GM12878 (cell line): ENCODE measurements at regions not wholly inside any gene's neighbourhood (a gene's known extent, or its start where the extent isn't known, plus 50 kb on each side); places are given as distances from the start of the nearest gene placed in this dataset.

ENCODE experiments used
- ATAC-seq: fragments of 200-7000 bp; cut with Tn5 transposase; 3 replicates; pipeline ENCODE4 v1.9.1; 2020; ENCODE audit warnings: mild to moderate bottlenecking, moderate library complexity
- BruUV-seq: library from RNA; stranded (reverse); fragments of 400-500 nt; replicated peaks from 2 replicates; lab custom pipeline; 2021; lab: Mats Ljungman, UMichigan
- CTCF ChIA-PET: fragments of 300-600 bp; sonication (Branson Sonifier 250); formaldehyde crosslinking; extraction: SDS; loops from one replicate; lab custom pipeline; 2021; ENCODE audit warnings: inconsistent platforms; lab: Yijun Ruan, JAX
- POLR2A ChIA-PET: fragments of 350-600 bp; formaldehyde crosslinking; extraction: SDS; loops from one replicate; lab custom pipeline; 2021; ENCODE audit warnings: inconsistent platforms; lab: Charles Lee
- RAD21 ChIA-PET: fragments of 300-600 bp; sonication (Branson Sonifier 250); formaldehyde crosslinking; loops from one replicate; lab custom pipeline; 2023; ENCODE audit warnings: antibody characterized with exemption; ENCODE audit not compliant: unreplicated experiment; lab: Charles Lee
- SMC1A ChIA-PET: fragments of 300-600 bp; sonication (Branson Sonifier 250); formaldehyde crosslinking; loops from one replicate; lab custom pipeline; 2023; ENCODE audit not compliant: unreplicated experiment, uncharacterized antibody; lab: Charles Lee
- DNase-seq: peaks from one replicate; pipeline ENCODE4 v3.0.0-alpha.2; 2011; ENCODE audit warnings: low read depth, low spot score
- FAIRE-seq: peaks from 3 replicates; lab custom pipeline; 2011; peaks lifted over from hg19 to GRCh38; lab: Jason Lieb, UNC
- H2AFZ ChIP-seq: 2 replicates; pipeline ENCODE4 v1.6.0; 2011; ENCODE audit warnings: low read depth, low read length, control low read depth; ENCODE audit not compliant: control insufficient read depth
- H3K27ac ChIP-seq: 2 replicates; pipeline ENCODE4 v1.5.1; 2011; ENCODE audit warnings: control low read depth; ENCODE audit not compliant: control insufficient read depth, insufficient read depth
- H3K27me3 ChIP-seq, 2 experiments: replicated peaks in 1 of 2; 2 replicates each; pipeline versions ENCODE4 v1.6.0 to v1.6.1; 2011; ENCODE audit warnings: low read length in 1 of 2; ENCODE audit not compliant: control insufficient read depth in 2 of 2, insufficient read depth in 2 of 2
- H3K36me3 ChIP-seq, 2 experiments: 2 replicates each; pipeline ENCODE4 v1.5.1; 2011; ENCODE audit warnings: low read length in 1 of 2; ENCODE audit not compliant: control insufficient read depth in 2 of 2, insufficient read depth in 2 of 2
- H3K4me1 ChIP-seq: 2 replicates; pipeline ENCODE4 v1.6.1; 2011; ENCODE audit warnings: mild to moderate bottlenecking, low read length, moderate library complexity, mixed read lengths; ENCODE audit not compliant: control insufficient read depth, insufficient read depth
- H3K4me2 ChIP-seq: 2 replicates; pipeline ENCODE4 v1.6.0; 2011; ENCODE audit warnings: control low read depth; ENCODE audit not compliant: control insufficient read depth, insufficient read depth
- H3K4me3 ChIP-seq: fragments of 200-600 bp; sonication (generic); 2 replicates; pipeline ENCODE4 v1.5.1; 2016
- H3K79me2 ChIP-seq: 2 replicates; pipeline ENCODE4 v1.6.0; 2011; ENCODE audit warnings: low read length; ENCODE audit not compliant: control insufficient read depth, insufficient read depth
- H3K9ac ChIP-seq: 2 replicates; pipeline ENCODE4 v1.8.0; 2011; ENCODE audit warnings: low read length, control low read depth, mixed read lengths; ENCODE audit not compliant: control insufficient read depth, insufficient read depth
- H3K9me3 ChIP-seq: replicated peaks from 3 replicates; pipeline ENCODE4 v1.5.1; 2011; ENCODE audit warnings: mild to moderate bottlenecking, low read length; ENCODE audit not compliant: control insufficient read depth, insufficient read depth
- H4K20me1 ChIP-seq: 2 replicates; pipeline ENCODE4 v1.6.0; 2011; ENCODE audit not compliant: control insufficient read depth, insufficient read depth
- BCLAF1 ChIP-seq: fragments of 450-650 bp; IDR thresholded peaks from 2 replicates; pipeline ENCODE4 v1.6.1; 2017; ENCODE audit warnings: antibody characterized with exemption, mild to moderate bottlenecking, moderate library complexity
- CHD1 ChIP-seq: IDR thresholded peaks from 2 replicates; pipeline ENCODE4 v1.6.1; 2012; ENCODE audit warnings: low read depth, low read length, improper control_type of control experiment
- E2F8 ChIP-seq: fragments of 450-650 bp; IDR thresholded peaks from 2 replicates; pipeline ENCODE4 v1.6.1; 2018; ENCODE audit warnings: mild to moderate bottlenecking, low read depth, moderate library complexity; ENCODE audit not compliant: partially characterized antibody
- ETV6 ChIP-seq, 2 experiments: fragments of 450-650 bp in 1 of 2; IDR thresholded peaks in 1 of 2; conservative IDR thresholded peaks in 1 of 2; 2 replicates each; pipeline ENCODE4 v1.6.1; 2014; ENCODE audit warnings: antibody characterized with exemption in 1 of 2, borderline replicate concordance in 1 of 2, low read depth in 1 of 2, mild to moderate bottlenecking in 1 of 2, moderate library complexity in 1 of 2
- LARP7 ChIP-seq: fragments of 450-650 bp; IDR thresholded peaks from 2 replicates; pipeline ENCODE4 v1.6.1; 2017; ENCODE audit warnings: mild to moderate bottlenecking
- MYC ChIP-seq: IDR thresholded peaks from 2 replicates; pipeline ENCODE4 v1.6.1; 2011; ENCODE audit warnings: mild to moderate bottlenecking, low read length, moderate library complexity, inconsistent platforms; ENCODE audit not compliant: insufficient read depth, insufficient replicate concordance, insufficient read length, severe bottlenecking
- PML ChIP-seq: IDR thresholded peaks from 2 replicates; pipeline ENCODE4 v1.6.1; 2012; ENCODE audit warnings: low read length, inconsistent platforms
- SREBF2 ChIP-seq: IDR thresholded peaks from 2 replicates; pipeline ENCODE4 v1.6.1; 2012; ENCODE audit warnings: mild to moderate bottlenecking, low read length
- ZBTB4 ChIP-seq: fragments of 450-650 bp; formaldehyde crosslinking; IDR thresholded peaks from 2 replicates; pipeline ENCODE4 v1.4.0; 2022; ENCODE audit warnings: mild to moderate bottlenecking, moderate library complexity
- ZNF384 ChIP-seq: IDR thresholded peaks from 2 replicates; pipeline ENCODE4 v1.6.1; 2012; ENCODE audit warnings: low read depth, mild to moderate bottlenecking, low read length, improper control_type of control experiment, borderline replicate concordance
- ZSCAN29 ChIP-seq: fragments of 450-650 bp; IDR thresholded peaks from 2 replicates; pipeline ENCODE4 v1.6.1; 2017; ENCODE audit warnings: mild to moderate bottlenecking, moderate library complexity
- WGBS: methylation state at CpG from one replicate; pipeline ENCODE4 v1.1.6; 2016; ENCODE audit warnings: low lambda C conversion rate; ENCODE audit not compliant: insufficient replicate concordance, insufficient coverage; ENCODE audit errors: missing lambda C conversion rate; 5-methylcytosine and 5-hydroxymethylcytosine counted together
- in situ Hi-C: fragments of 300-500 bp; cut with MboI; formaldehyde crosslinking; loops from 9 replicates; pipeline ENCODE4 v1.14.3; 2018; ENCODE audit warnings: mixed read lengths
- intact Hi-C: fragments of 100-400 bp; cut with micrococcal nuclease; formaldehyde crosslinking; loops from one replicate; pipeline ENCODE4 v1.14.2; 2022; ENCODE audit not compliant: unreplicated experiment

GRCh38 chr9:120331913-120332312, 248.1 kb downstream of the CDK5RAP2 start:
- no peaks in the 10 kb centered on the region for H3K4me1 ChIP-seq
- no peak overlapping the region for H3K4me3 ChIP-seq
- ChIA-PET RAD21 (no interaction called here), CTCF (no interaction called here), POLR2A (no interaction called here), SMC1A (no interaction called here)
- WGBS, result 5% methylated on average over 3 of the region's 3 CpGs
- H3K9me3 ChIP-seq, result no peaks in the 10 kb centered on the region
- no TSS peak for BruUV-seq
- H3K4me2 ChIP-seq, result no peak overlapping the region
- ATAC-seq, result no peak
- in situ Hi-C loops (no loop called here), intact Hi-C loops (no loop called here)
- H3K79me2 ChIP-seq, result no peaks in the 10 kb centered on the region
- peaks cover 0 to 3% of the 10 kb centered on the region in 2 experiments; a peak in 1 of 4 replicates for H3K27me3 ChIP-seq
- no peak overlapping the region for H2AFZ ChIP-seq
- no peaks in the 10 kb centered on the region for H4K20me1 ChIP-seq
- no peak for DNase-seq
- H3K27ac ChIP-seq, result no peak overlapping the region
- FAIRE-seq, result no peak
- no peak overlapping the region for H3K9ac ChIP-seq
- no peaks in the 10 kb centered on the region for H3K36me3 ChIP-seq
- TF ChIP-seq CHD1 (no peak), PML (no peak), ZBTB4 (no peak), MYC (no peak), SREBF2 (no peak), E2F8 (no peak), ETV6 (conservative IDR thresholded peaks at IDR 0.05 in 1 of 2, IDR thresholded peaks at IDR 0.05 in 1 of 2; ENCODE audit: borderline replicate concordance in 1 of 2, low read depth in 1 of 2) (no peak), ZNF384 (no peak), BCLAF1 (no peak), ZSCAN29 (no peak), LARP7 (no peak)
